Stomach (tissue), 4 donors: ENCODE measurements at regions not wholly inside any gene's neighbourhood (a gene's known extent, or its start where the extent isn't known, plus 50 kb on each side); places are given as distances from the start of the nearest gene placed in this dataset.

Experiments
- CTCF ChIP-seq, 7 experiments: fragments of 450-650 bp in 4 of 7; fragments of 200-600 bp in 3 of 7; sonication (generic) in 3 of 7; IDR thresholded peaks; one replicate each; pipeline ENCODE4 v1.5.1; 2016 to 2019; ENCODE audit warnings: antibody characterized with exemption in 7 of 7, control low read depth in 2 of 7, mild to moderate bottlenecking in 1 of 7
- POLR2AphosphoS5 ChIP-seq, 3 donors: sonication (generic); formaldehyde crosslinking; IDR thresholded peaks; one replicate each; pipeline ENCODE4 v1.6.1; 2016; ENCODE audit warnings: antibody characterized with exemption in 3 of 3

GRCh38 chr4:141425124-141425523, 204.4 kb downstream of the ZNF330 start:
- no peak for TF ChIP-seq CTCF (IDR thresholded peaks at IDR 0.05)
- no peak for TF ChIP-seq POLR2AphosphoS5 (IDR thresholded peaks at IDR 0.05)
